ENCODE measurements at regions not wholly inside any gene's neighbourhood (a gene's known extent, or its start where the extent isn't known, plus 50 kb on each side); places are given as distances from the start of the nearest gene placed in this dataset.

DNA sequence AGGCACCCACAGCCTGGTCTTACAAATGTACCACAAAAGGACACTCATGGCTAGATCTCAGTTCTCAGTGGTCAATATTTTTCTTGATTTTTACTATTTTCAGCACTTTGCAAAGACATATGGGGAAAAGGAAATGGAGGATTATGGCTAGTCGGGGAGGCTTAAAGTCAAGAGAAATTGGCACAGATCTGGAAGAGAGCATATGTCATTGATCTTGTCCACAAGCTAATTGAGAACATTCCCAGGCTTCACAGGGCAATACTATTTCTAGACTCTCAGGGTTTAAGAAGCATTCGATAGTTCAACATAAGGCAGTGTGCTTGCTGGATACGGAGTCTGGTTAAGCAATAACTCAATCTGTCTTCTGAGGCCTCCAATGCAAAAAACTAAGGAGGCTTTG, 285.8 kb downstream of the ZNF608 start:
- TF ChIP-seq, protein P1, sequence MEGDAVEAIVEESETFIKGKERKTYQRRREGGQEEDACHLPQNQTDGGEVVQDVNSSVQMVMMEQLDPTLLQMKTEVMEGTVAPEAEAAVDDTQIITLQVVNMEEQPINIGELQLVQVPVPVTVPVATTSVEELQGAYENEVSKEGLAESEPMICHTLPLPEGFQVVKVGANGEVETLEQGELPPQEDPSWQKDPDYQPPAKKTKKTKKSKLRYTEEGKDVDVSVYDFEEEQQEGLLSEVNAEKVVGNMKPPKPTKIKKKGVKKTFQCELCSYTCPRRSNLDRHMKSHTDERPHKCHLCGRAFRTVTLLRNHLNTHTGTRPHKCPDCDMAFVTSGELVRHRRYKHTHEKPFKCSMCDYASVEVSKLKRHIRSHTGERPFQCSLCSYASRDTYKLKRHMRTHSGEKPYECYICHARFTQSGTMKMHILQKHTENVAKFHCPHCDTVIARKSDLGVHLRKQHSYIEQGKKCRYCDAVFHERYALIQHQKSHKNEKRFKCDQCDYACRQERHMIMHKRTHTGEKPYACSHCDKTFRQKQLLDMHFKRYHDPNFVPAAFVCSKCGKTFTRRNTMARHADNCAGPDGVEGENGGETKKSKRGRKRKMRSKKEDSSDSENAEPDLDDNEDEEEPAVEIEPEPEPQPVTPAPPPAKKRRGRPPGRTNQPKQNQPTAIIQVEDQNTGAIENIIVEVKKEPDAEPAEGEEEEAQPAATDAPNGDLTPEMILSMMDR (IDR thresholded peaks at IDR 0.05; ENCODE audit: extremely low read depth in 1 of 2, insufficient read depth in 1 of 2, low read depth in 1 of 2, low read length in 2 of 2): no peak
- no peak for TF ChIP-seq POLR2A (IDR thresholded peaks at IDR 0.05; ENCODE audit: low read depth, low read length)
- TF ChIP-seq MYC (IDR thresholded peaks at IDR 0.05; ENCODE audit: low read depth, low read length): no peak
- no peak for TF ChIP-seq POLR2AphosphoS5 (IDR thresholded peaks at IDR 0.05; ENCODE audit: insufficient read depth, low read depth, low read length)
- TF ChIP-seq, protein P2, sequence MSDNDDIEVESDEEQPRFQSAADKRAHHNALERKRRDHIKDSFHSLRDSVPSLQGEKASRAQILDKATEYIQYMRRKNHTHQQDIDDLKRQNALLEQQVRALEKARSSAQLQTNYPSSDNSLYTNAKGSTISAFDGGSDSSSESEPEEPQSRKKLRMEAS (IDR thresholded peaks at IDR 0.05; ENCODE audit: insufficient read depth, insufficient read length): no peak

Measured in endothelial cell of umbilical vein (primary cell).